ENCODE measurements at regions not wholly inside any gene's neighbourhood (a gene's known extent, or its start where the extent isn't known, plus 50 kb on each side); places are given as distances from the start of the nearest gene placed in this dataset.

DNA sequence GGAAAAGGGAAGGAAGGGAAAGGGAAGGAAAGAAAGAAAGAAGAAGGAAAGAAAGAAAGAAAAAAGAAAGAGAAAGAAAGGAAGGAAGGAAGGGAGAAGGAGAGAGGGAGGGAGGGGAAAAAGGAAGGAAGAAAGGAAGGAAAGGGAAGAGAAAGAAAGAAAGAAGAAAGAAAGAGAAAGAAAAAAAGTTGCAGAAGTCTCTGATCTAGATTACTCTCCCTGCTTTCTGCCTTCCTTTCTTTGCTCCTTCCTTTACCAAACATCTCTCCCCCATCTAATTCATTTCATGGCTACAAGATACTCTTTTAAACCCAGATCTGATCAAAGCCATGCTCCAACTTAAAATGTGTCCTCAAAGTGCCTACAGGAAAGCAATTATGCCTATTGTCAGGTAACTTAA lies 148.6 kb downstream of the KIT start:
- TF ChIP-seq, protein P1, sequence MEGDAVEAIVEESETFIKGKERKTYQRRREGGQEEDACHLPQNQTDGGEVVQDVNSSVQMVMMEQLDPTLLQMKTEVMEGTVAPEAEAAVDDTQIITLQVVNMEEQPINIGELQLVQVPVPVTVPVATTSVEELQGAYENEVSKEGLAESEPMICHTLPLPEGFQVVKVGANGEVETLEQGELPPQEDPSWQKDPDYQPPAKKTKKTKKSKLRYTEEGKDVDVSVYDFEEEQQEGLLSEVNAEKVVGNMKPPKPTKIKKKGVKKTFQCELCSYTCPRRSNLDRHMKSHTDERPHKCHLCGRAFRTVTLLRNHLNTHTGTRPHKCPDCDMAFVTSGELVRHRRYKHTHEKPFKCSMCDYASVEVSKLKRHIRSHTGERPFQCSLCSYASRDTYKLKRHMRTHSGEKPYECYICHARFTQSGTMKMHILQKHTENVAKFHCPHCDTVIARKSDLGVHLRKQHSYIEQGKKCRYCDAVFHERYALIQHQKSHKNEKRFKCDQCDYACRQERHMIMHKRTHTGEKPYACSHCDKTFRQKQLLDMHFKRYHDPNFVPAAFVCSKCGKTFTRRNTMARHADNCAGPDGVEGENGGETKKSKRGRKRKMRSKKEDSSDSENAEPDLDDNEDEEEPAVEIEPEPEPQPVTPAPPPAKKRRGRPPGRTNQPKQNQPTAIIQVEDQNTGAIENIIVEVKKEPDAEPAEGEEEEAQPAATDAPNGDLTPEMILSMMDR (IDR thresholded peaks at IDR 0.05; ENCODE audit: insufficient read depth, low read length, poor library complexity, severe bottlenecking): no peak
- TF ChIP-seq EZH2phosphoT487 (conservative IDR thresholded peaks at IDR 0.05; ENCODE audit: low read length): no peak

Measured in SU-DHL-6 (cell line).